ENCODE measurements at regions not wholly inside any gene's neighbourhood (a gene's known extent, or its start where the extent isn't known, plus 50 kb on each side); places are given as distances from the start of the nearest gene placed in this dataset.

DNA sequence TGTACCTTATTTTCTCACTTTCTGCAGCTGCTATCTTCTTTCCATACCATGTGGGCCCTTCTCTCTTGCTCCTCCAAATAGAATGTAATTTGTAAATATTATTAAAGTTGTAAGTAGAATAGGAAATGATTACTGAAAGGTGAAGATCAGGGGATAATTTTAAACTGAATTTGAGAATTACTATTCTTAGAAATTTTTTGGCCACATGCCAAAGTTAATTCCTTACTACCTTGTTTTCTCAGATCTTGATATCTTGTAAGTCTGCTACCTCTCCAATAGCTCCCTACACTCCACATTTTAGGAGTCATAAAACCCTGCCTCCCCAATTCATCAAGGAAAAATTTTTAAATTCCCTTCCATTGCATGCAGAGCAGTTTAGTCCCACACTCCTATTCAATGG lies 442.7 kb downstream of the SATB2 start:
- no peak for TF ChIP-seq POLR2A (IDR thresholded peaks at IDR 0.05; ENCODE audit: low read depth, low read length)
- no peak for TF ChIP-seq POLR2AphosphoS5 (IDR thresholded peaks at IDR 0.05; ENCODE audit: low read depth, low read length)
- no peak for TF ChIP-seq SPI1 (IDR thresholded peaks at IDR 0.05; ENCODE audit: low read depth, low read length)
- TF ChIP-seq POU2F2 (IDR thresholded peaks at IDR 0.05; ENCODE audit: low read depth, low read length) = no peak
- no peak for TF ChIP-seq TAF1 (IDR thresholded peaks at IDR 0.05; ENCODE audit: low read depth, low read length)

Data from GM12891 (cell line).